BLaER1 treated with 17β-estradiol and CSF1 and Interleukin-3, amounts not matched to agents 10 nM and 100 nM (cell line): ENCODE measurements at regions not wholly inside any gene's neighbourhood (a gene's known extent, or its start where the extent isn't known, plus 50 kb on each side); places are given as distances from the start of the nearest gene placed in this dataset.

Source experiments
- H3K27ac ChIP-seq, 11 experiments: shearing (Covaris generic); formaldehyde crosslinking; 2 replicates each; pipeline ENCODE4 v1.8.1; 2022
- H3K27me3 ChIP-seq, 11 experiments: shearing (Covaris generic); formaldehyde crosslinking; 2 replicates each; pipeline ENCODE4 v1.8.1; 2022
- H3K36me3 ChIP-seq, 11 experiments: shearing (Covaris generic); formaldehyde crosslinking; 2 replicates each; pipeline ENCODE4 v1.8.1; 2022
- H3K4me1 ChIP-seq, 10 experiments: shearing (Covaris generic); formaldehyde crosslinking; 2 replicates each; pipeline ENCODE4 v1.8.1; 2022
- H3K4me2 ChIP-seq, 11 experiments: shearing (Covaris generic); formaldehyde crosslinking; 2 replicates each; pipeline ENCODE4 v1.8.1; 2022
- H3K4me3 ChIP-seq, 10 experiments: shearing (Covaris generic); formaldehyde crosslinking; 2 replicates each; pipeline ENCODE4 v1.8.1; 2022
- H3K9ac ChIP-seq, 11 experiments: shearing (Covaris generic); formaldehyde crosslinking; 2 replicates each; pipeline ENCODE4 v1.8.1; 2022
- H3K9me3 ChIP-seq, 11 experiments: shearing (Covaris generic); formaldehyde crosslinking; replicated peaks in 1 of 11; 2 replicates each; pipeline ENCODE4 v1.8.1; 2022
- H4K20me1 ChIP-seq, 11 experiments: shearing (Covaris generic); formaldehyde crosslinking; 2 replicates each; pipeline ENCODE4 v1.8.1; 2022
- Cebpa-rat ChIP-seq, 11 experiments: shearing (Covaris generic); IDR thresholded peaks; 2 replicates each; pipeline ENCODE4 v1.8.1; 2022

DNA sequence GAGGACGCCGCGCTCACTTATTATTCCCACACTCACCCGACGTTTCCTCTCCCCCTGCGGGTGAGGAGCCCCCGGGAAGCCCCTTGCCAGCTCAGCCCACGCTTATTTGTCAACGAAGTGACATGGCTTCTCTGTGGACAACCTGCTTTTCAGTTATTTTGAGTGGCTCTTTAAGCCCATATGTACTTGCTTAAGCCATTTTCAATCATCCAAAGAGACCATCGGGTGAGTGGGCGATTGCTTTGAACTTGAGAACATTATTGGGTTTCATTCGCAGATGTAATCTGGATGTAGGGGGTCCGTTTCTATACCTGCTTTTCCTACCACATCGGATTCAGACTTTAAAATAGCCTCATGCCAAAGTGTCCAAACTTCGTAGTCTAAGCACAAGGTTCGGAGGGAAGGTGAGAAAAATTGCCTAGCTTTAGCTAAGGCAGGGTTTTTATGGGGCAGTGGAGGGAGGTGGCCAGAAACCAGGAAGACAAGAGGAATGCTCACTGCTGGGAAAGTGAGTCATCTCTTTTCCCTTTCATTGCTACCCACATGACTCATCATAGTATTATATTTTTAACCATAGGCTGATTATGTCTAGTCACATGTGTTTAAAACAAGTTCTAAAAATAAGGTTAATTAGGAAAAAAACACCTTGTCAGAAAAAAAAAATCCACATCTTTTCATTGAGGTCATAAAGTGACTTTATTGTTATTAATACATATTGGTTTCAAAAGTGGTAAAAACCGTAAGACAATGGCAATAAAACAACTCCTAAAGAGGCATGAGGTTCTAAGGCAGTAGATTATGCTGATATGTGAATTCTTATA is 773.1 kb upstream of the NR2F2 start:
- H3K9ac ChIP-seq, result no peak overlapping the region
- TF ChIP-seq Cebpa-rat (IDR thresholded peaks at IDR 0.05), result no peak
- H3K36me3 ChIP-seq, result no peaks in the 10 kb centered on the region
- H3K27ac ChIP-seq, result peak overlapping the region in 2 of 11 experiments; percentile 14 to 24; a peak in 3 of 22 replicates
- no peak overlapping the region for H3K4me3 ChIP-seq
- H3K9me3 ChIP-seq, result no peaks in the 10 kb centered on the region
- H3K4me2 ChIP-seq, result peak overlapping the region in 4 of 11 experiments; percentile 22 to 68 (median 33); a peak in 7 of 22 replicates
- no peaks in the 10 kb centered on the region for H3K27me3 ChIP-seq
- H3K4me1 ChIP-seq, result peaks cover 0 to 15% (median 0%) of the 10 kb centered on the region in 10 experiments; a peak in 8 of 20 replicates
- H4K20me1 ChIP-seq, result no peaks in the 10 kb centered on the region

DNA sequence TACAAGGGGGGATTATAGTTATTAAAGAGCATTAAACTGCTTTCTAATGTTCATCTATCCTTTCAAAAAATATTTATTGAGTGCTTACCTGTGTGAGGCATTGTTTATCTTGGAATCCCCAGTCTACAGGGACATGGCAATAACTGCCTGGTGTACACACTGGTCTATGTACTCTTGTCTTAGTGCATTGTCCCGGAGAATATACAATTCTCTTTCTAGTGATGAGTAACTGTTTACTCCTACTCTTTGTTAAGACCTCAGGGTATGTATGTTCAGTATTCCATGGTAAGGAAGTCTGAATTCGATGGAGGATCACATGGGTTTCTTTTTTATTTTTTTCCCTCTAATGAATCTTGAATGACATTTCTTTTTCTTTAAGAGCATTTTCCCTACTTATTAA is 772.4 kb upstream of the NR2F2 start:
- no peaks in the 10 kb centered on the region for H4K20me1 ChIP-seq
- TF ChIP-seq Cebpa-rat (IDR thresholded peaks at IDR 0.05), result no peak
- H3K36me3 ChIP-seq, result no peaks in the 10 kb centered on the region
- peaks cover 0 to 15% (median 0%) of the 10 kb centered on the region in 10 experiments; a peak in 8 of 20 replicates for H3K4me1 ChIP-seq
- peak overlapping the region in 2 of 11 experiments; percentile 14 to 21; a peak in 1 of 22 replicates for H3K27ac ChIP-seq
- no peak overlapping the region for H3K9ac ChIP-seq
- no peaks in the 10 kb centered on the region for H3K27me3 ChIP-seq
- no peaks in the 10 kb centered on the region for H3K9me3 ChIP-seq
- H3K4me2 ChIP-seq, result peak overlapping the region in 3 of 11 experiments; percentile 32 to 68 (median 34); a peak in 4 of 22 replicates
- H3K4me3 ChIP-seq, result no peak overlapping the region

DNA sequence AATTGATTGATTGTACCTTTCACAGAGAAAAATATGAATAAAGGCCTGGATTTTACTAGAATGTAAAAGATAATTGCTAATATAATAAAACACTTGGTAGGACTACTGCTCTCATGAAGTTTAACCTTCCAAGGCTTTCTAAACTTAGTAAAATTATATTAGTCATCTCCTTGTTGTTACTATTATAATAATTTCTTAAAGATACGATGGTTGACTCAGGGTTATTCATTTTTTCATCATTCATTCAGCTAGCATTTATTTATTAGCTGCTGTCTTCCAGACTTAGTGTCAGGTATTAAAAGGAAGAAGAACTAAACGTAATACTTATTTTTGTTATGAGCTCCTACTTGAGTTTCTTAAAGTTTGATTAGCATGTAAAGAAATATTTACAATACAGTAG is 771.6 kb upstream of the NR2F2 start:
- Histone ChIP-seq H3K4me2 (no peak overlapping the region), H4K20me1 (no peaks in the 10 kb centered on the region), H3K27me3 (no peaks in the 10 kb centered on the region), H3K4me1 (peaks cover 0 to 15% (median 0%) of the 10 kb centered on the region in 10 experiments; a peak in 8 of 20 replicates), H3K36me3 (no peaks in the 10 kb centered on the region), H3K9ac (no peak overlapping the region), H3K27ac (no peak overlapping the region), H3K4me3 (no peak overlapping the region), H3K9me3 (no peaks in the 10 kb centered on the region)
- no peak for TF ChIP-seq Cebpa-rat (IDR thresholded peaks at IDR 0.05)

DNA sequence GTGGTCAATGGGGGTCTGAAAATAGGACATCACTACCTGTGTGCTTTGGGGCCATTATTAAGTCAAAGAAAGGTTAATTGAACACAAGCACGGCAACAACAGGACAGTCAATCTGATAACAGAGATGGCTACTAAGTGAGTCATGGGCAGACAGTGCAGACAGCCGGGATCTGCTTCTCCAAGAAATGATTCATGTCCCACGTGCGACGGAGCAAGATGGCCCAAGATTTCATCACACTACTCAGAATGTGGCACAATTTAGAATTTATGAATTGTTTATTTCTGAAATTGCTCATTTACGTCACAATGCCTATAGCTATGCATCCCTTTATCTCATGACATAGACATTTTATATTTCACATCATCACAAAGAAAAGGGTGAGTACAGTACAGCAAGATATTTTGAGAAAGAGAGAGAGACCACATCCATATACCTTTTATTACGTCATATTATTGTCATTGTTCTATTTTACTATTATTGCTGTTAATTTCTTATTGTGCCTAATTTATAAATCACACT is 770.6 kb upstream of the NR2F2 start:
- 0 out of 22 replicates have a peak overlapping the region, but pooled peaks of 1 of the 11 experiments have one; percentile 9 for H3K27ac ChIP-seq
- H3K4me1 ChIP-seq, result peaks cover 0 to 15% (median 0%) of the 10 kb centered on the region in 10 experiments; a peak in 8 of 20 replicates
- no peaks in the 10 kb centered on the region for H4K20me1 ChIP-seq
- no peaks in the 10 kb centered on the region for H3K9me3 ChIP-seq
- H3K36me3 ChIP-seq, result no peaks in the 10 kb centered on the region
- H3K4me3 ChIP-seq, result no peak overlapping the region
- H3K27me3 ChIP-seq, result no peaks in the 10 kb centered on the region
- peak overlapping the region in 3 of 11 experiments; percentile 2 to 40 (median 3); a peak in 2 of 22 replicates for H3K4me2 ChIP-seq
- no peak for TF ChIP-seq Cebpa-rat (IDR thresholded peaks at IDR 0.05)
- no peak overlapping the region for H3K9ac ChIP-seq

DNA sequence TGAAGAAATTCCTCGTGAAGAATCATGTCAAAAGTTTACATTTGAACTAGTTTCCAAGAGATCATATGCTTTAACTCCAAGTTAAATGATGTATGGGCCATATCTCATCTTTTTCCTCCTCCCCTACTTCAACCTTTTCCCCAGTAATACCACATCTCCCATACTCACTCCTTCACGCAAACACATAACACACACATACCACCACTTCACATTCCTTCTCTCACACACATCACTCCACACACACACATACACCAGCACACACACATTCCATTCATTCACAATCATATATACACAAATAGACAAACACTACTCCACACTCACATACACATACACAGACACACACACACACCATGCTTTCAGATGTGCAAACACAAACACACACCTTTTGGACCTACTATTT is 769.0 kb upstream of the NR2F2 start:
- H3K9ac ChIP-seq, result no peak overlapping the region
- peaks cover 0 to 15% (median 0%) of the 10 kb centered on the region in 10 experiments; a peak in 8 of 20 replicates for H3K4me1 ChIP-seq
- no peaks in the 10 kb centered on the region for H4K20me1 ChIP-seq
- no peaks in the 10 kb centered on the region for H3K36me3 ChIP-seq
- H3K4me3 ChIP-seq, result no peak overlapping the region
- no peaks in the 10 kb centered on the region for H3K9me3 ChIP-seq
- H3K27me3 ChIP-seq, result no peaks in the 10 kb centered on the region
- H3K4me2 ChIP-seq, result no peak overlapping the region
- H3K27ac ChIP-seq, result no peak overlapping the region
- TF ChIP-seq Cebpa-rat (IDR thresholded peaks at IDR 0.05), result no peak

DNA sequence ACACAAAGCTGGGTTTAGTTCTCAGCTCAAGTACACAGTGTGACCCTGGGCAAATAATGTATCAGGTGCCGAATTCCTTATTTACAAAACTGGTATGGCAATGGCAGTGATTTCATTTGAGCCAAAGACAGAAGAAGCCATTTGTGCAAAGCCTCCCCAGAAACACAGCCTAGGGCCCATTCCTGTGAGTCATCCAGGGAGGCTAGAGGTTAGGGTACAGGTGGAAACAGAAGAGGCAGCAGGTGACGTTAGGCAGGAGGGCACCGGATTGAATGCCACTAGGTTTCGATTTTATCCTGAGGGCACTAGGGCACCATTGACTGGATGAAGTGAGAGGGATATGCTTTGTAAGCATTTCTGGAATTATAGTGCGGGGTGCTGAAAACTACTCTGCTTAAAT is 766.9 kb upstream of the NR2F2 start:
- Histone ChIP-seq H4K20me1 (no peaks in the 10 kb centered on the region), H3K27ac (no peak overlapping the region), H3K4me2 (no peak overlapping the region), H3K9me3 (no peaks in the 10 kb centered on the region), H3K36me3 (no peaks in the 10 kb centered on the region), H3K27me3 (no peaks in the 10 kb centered on the region), H3K4me3 (no peak overlapping the region), H3K9ac (no peak overlapping the region), H3K4me1 (no peaks in the 10 kb centered on the region; a peak in 1 of 20 replicates)
- TF ChIP-seq Cebpa-rat (IDR thresholded peaks at IDR 0.05), result no peak

DNA sequence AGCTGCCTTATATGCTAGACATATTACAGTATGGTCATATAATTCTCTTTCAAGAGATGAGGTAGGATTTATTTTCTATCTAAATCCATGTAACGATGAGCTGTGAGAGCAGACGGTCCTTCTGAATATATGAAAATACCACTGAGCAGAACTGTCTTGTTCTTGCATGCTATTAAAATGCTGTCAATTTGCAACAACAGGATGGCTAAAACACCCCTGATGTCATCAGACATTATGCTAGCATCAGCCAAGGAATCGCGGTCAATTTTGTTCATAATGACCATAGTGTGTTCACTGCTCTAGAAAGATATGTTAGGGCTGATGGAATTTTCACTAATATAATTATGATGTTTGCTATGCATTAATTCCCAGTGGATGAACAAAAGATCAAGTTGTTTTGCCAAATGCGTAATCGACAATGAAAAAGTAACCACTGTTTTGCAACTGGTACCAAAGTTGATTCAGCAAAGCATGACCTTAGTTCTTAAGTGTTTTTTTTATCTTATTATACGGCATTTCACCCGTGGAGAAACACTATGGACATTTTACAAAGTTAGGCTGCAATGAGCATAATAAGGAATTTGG is 765.4 kb upstream of the NR2F2 start:
- Histone ChIP-seq H4K20me1 (no peaks in the 10 kb centered on the region), H3K4me3 (no peak overlapping the region), H3K4me1 (no peaks in the 10 kb centered on the region), H3K27me3 (no peaks in the 10 kb centered on the region), H3K4me2 (no peak overlapping the region), H3K9ac (no peak overlapping the region), H3K27ac (no peak overlapping the region), H3K9me3 (no peaks in the 10 kb centered on the region), H3K36me3 (no peaks in the 10 kb centered on the region)
- TF ChIP-seq Cebpa-rat (IDR thresholded peaks at IDR 0.05), result no peak

DNA sequence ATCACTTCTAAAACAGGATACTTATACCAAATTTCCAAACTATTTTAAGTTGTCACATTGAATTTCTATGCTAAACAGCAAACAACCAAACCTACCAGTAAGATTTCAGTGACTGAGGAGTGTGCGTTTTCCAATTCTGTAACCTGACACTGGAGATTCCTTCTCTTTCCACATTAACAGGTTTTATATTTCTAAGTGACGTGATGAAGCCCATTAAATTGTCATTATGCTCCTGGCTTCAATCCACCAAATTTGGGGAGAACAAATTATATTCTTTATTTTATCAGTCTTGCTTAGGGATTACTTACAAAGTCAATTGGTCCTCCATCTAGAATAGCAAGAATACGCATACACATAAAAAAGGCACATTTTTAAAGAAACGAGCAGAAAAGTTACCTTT is 764.8 kb upstream of the NR2F2 start:
- Histone ChIP-seq H3K27ac (no peak overlapping the region), H3K4me2 (no peak overlapping the region), H3K9ac (no peak overlapping the region), H4K20me1 (no peaks in the 10 kb centered on the region), H3K27me3 (no peaks in the 10 kb centered on the region), H3K9me3 (no peaks in the 10 kb centered on the region), H3K4me3 (no peak overlapping the region), H3K4me1 (no peaks in the 10 kb centered on the region), H3K36me3 (no peaks in the 10 kb centered on the region)
- TF ChIP-seq Cebpa-rat (IDR thresholded peaks at IDR 0.05), result no peak

DNA sequence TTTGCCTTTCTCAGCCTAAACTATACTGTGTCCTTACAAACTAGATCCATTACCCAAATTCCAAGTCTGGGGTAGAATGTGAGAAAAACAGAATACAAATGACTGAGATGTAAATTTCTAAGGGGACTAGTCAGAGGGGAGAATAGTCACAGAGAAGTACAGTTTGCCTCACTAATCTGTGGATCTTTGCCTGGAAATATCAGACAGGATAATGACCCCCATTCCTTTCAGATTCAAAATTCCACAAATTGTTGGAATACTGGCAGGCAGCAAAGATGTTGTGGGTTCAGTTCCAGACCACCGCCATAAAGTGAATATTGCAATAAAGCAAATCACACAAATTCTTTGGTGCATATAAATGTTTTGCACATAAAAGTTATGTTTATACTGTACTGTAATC is 762.8 kb upstream of the NR2F2 start:
- H3K9ac ChIP-seq, result no peak overlapping the region
- no peaks in the 10 kb centered on the region for H3K36me3 ChIP-seq
- no peaks in the 10 kb centered on the region for H4K20me1 ChIP-seq
- H3K4me3 ChIP-seq, result no peak overlapping the region
- no peak overlapping the region for H3K27ac ChIP-seq
- peaks cover 7 to 18% (median 16%) of the 10 kb centered on the region in 11 experiments for H3K9me3 ChIP-seq
- TF ChIP-seq Cebpa-rat (IDR thresholded peaks at IDR 0.05), result no peak
- no peaks in the 10 kb centered on the region for H3K4me1 ChIP-seq
- H3K27me3 ChIP-seq, result no peaks in the 10 kb centered on the region
- no peak overlapping the region for H3K4me2 ChIP-seq
